ENCODE measurements at regions not wholly inside any gene's neighbourhood (a gene's known extent, or its start where the extent isn't known, plus 50 kb on each side); places are given as distances from the start of the nearest gene placed in this dataset.
"Not testable (repeated sequence)": the region's sequence is repeated elsewhere in the genome, so short reads cannot be mapped to it uniquely, and the experiment has no call there.

DNA sequence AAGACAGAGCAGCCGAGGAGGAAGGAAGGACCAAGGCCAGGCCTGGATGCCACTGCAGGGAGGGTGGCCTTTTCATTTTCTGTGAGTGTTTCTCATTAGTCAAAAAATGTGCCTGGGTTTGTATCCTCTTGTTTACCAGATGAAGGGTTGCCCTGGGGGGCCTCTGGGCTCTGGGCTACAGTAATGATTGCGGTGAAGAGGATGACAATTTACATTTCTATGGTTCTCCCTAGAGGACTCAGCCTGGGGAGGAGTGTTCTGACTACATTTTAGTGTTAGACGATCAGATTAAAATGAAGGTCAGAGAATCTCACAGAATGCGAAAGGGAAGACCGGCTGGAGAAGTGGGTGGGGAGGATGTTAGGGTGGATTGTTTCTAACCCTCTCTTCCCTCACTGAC, 108.0 kb upstream of the KMT2C start:
- DNase-seq (ENCODE audit: low read depth), result no peak
- H3K4me3 ChIP-seq (ENCODE audit: low read length), result no peak overlapping the region
- TF ChIP-seq, protein P1, sequence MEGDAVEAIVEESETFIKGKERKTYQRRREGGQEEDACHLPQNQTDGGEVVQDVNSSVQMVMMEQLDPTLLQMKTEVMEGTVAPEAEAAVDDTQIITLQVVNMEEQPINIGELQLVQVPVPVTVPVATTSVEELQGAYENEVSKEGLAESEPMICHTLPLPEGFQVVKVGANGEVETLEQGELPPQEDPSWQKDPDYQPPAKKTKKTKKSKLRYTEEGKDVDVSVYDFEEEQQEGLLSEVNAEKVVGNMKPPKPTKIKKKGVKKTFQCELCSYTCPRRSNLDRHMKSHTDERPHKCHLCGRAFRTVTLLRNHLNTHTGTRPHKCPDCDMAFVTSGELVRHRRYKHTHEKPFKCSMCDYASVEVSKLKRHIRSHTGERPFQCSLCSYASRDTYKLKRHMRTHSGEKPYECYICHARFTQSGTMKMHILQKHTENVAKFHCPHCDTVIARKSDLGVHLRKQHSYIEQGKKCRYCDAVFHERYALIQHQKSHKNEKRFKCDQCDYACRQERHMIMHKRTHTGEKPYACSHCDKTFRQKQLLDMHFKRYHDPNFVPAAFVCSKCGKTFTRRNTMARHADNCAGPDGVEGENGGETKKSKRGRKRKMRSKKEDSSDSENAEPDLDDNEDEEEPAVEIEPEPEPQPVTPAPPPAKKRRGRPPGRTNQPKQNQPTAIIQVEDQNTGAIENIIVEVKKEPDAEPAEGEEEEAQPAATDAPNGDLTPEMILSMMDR (IDR thresholded peaks at IDR 0.05; ENCODE audit: insufficient read depth, low read depth, low read length, missing control alignments), result no peak

- no peak overlapping the region for H3K4me3 ChIP-seq (ENCODE audit: low read length)
- no peak for DNase-seq (ENCODE audit: low read depth)
- TF ChIP-seq, protein P1 (IDR thresholded peaks at IDR 0.05; ENCODE audit: insufficient read depth, low read depth, low read length, missing control alignments), result no peak
These were observed 106.1 kb upstream of the KMT2C start for GRCh38 chr7:152541892-152542291.

GRCh38 chr7:152539190-152539495, 103.3 kb upstream of the KMT2C start:
- not testable (repeated sequence) for H3K4me3 ChIP-seq (ENCODE audit: low read length); DNase-seq (ENCODE audit: low read depth)

- not testable (repeated sequence) for H3K4me3 ChIP-seq (ENCODE audit: low read length)
These were observed 102.8 kb upstream of the KMT2C start for GRCh38 chr7:152538346-152539189.

GRCh38 chr7:152537639-152538038, 101.8 kb upstream of the KMT2C start:
- no peak for DNase-seq (ENCODE audit: low read depth)
- no peak overlapping the region for H3K4me3 ChIP-seq (ENCODE audit: low read length)
- TF ChIP-seq, protein P1 (IDR thresholded peaks at IDR 0.05; ENCODE audit: insufficient read depth, low read depth, low read length, missing control alignments), result no peak

More at GRCh38 chr7:152538346-152539189, 102.8 kb upstream of the KMT2C start:
- not testable (repeated sequence) for DNase-seq (ENCODE audit: low read depth)

- TF ChIP-seq, protein P1 (IDR thresholded peaks at IDR 0.05; ENCODE audit: insufficient read depth, low read depth, low read length, missing control alignments), result no peak
- DNase-seq (ENCODE audit: low read depth), result no peak
These were observed 92.8 kb upstream of the KMT2C start for GRCh38 chr7:152528612-152529011.

DNA sequence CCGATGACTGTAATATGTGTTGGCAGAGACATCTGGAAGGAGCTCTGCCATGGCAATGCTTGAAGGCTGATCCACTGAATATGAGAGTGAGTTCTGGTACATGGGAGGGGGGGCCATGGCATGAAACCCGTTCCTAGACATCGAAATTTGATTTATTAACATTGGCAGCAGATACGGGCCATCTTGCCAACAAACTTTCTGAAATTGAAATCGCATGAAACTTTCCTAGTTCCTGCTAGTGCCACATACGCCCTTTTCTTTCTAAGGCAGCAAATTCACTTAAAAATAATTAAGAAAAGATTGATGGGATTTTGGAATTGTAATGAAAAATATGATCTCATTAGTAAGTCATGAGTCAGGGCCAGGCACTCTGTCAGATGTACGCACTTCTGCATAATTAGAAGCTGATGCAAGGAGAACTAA, 91.8 kb upstream of the KMT2C start:
- H3K4me3 ChIP-seq (ENCODE audit: low read length), result no peak overlapping the region
- no peak for DNase-seq (ENCODE audit: low read depth)
- TF ChIP-seq, protein P1 (IDR thresholded peaks at IDR 0.05; ENCODE audit: insufficient read depth, low read depth, low read length, missing control alignments), result no peak

More at GRCh38 chr7:152528612-152529011, 92.8 kb upstream of the KMT2C start:
- H3K4me3 ChIP-seq (ENCODE audit: low read length), result no peak overlapping the region

DNA sequence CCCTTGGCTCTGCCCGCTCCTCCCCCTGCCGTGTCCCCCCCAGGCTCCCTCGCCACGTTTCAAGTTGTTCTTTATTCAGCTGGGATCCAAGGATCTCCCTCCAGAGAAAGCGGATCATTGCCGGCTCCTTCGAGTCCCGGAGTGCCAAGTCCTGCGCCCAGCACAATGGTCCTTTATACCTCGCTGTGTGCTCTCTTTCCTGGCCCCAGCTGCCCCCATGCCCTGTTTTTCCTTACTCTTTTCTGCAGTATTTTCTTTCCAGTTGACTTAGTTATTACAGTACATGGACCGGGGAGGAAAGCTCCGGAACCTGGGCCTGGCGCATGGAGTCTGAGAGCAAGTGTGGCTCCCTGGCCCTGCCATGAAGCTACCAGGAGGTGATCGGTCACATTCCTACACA, 88.1 kb upstream of the KMT2C start:
- no peak for DNase-seq (ENCODE audit: low read depth)
- no peak overlapping the region for H3K4me3 ChIP-seq (ENCODE audit: low read length)
- TF ChIP-seq, protein P1 (IDR thresholded peaks at IDR 0.05; ENCODE audit: insufficient read depth, low read depth, low read length, missing control alignments), result no peak

All from epithelial cell of esophagus (primary cell).